ENCODE measurements at regions not wholly inside any gene's neighbourhood (a gene's known extent, or its start where the extent isn't known, plus 50 kb on each side); places are given as distances from the start of the nearest gene placed in this dataset.
"Not testable (repeated sequence)": the region's sequence is repeated elsewhere in the genome, so short reads cannot be mapped to it uniquely, and the experiment has no call there.

DNA sequence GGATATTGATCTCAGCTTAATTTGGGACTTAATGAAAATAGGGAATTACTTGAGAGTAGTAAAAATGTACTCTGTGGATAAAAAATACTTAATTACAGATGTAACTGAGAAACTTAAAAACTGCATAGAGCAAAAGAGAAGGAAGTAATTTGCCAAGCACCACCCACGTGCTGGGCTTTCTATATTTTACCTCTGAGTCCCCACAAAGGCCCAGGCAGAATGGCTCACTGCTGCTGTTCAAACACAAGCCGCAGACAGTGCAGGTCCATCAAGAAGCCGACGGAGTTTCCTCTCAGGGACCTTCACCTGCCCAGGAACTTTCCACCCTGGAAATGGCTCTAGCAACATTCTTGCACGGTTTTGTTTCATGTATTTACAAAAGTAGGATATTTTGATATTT is 77.2 kb upstream of the TRPM1 start:
- no peak for DNase-seq (ENCODE audit: low spot score)

DNA sequence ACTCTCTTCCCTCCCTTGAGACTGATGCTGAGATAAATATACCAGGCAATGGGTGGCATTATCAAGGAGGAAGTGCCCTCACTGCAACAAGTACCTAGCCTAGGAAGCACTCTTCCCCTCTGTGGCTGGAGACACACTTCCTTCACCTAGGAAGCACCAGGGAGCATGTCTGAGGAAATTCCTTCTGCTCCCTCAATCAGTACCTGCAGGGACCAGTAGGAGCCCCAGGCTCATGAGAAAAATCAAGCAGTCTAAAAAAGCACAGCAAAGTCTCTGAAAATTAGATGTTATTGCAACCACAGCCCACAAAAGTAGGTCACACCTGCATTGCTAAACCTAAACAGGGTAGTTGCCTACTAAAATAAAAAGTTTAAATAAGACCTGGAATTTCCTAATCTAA is 78.2 kb upstream of the TRPM1 start:
- DNase-seq (ENCODE audit: low spot score) = no peak

- DNase-seq (ENCODE audit: low spot score) = no peak
Observed at GRCh38 chr15:31193291-31193690, 91.8 kb upstream of the TRPM1 start.

- no peak for DNase-seq (ENCODE audit: low spot score)
Observed at GRCh38 chr15:31195871-31196270, 94.3 kb upstream of the TRPM1 start.

GRCh38 chr15:31197497-31198414 is 96.2 kb upstream of the TRPM1 start:
- no peak for DNase-seq (ENCODE audit: low spot score)

- peak; percentile 84 for DNase-seq (ENCODE audit: low spot score)
Observed at GRCh38 chr15:31200735-31201151, 99.2 kb upstream of the TRPM1 start.

GRCh38 chr15:31202953-31203352 is 101.4 kb upstream of the TRPM1 start:
- DNase-seq (ENCODE audit: low spot score) = no peak

- DNase-seq (ENCODE audit: low spot score) = no peak
Observed at GRCh38 chr15:31203999-31204398, 102.5 kb upstream of the TRPM1 start.

DNA sequence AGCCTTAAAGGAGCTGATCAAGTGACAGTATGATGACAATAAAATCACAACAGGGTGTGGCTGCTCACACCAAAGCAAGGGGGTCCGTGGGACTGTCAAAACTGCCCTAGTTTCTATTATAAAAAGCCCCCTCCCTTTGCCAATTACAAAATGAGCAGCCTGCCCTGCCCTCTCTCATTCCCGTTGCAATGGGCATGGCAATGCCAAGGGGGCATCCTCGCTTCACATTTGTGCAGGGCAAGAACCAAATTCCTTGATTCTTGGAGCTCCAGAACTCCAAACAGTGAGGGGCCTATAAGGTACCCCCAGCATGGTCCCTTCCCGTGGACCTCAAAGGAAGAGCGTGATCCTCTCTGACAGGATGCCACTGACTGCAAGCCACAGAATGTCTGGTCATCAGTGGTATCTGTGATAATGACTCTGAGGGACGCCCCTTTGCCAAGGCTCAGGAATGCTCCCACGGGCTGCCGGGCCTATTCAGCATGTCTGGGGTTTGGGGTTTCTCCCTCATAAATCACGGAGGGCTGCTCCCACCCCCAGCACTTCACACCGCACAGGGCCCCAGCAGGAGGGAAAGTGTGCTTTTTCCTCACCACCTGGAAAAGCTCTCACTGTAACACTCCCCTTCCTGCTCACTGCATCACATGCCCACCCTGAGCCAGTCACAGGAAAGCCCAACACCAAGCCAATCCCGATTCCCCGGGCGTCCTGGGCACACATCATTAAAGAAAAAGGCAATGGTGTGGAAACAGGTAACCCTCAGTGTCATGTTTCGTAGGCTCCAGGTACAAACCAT is 105.1 kb upstream of the TRPM1 start:
- no peak for DNase-seq (ENCODE audit: low spot score)

GRCh38 chr15:31207246-31207645 is 105.7 kb upstream of the TRPM1 start:
- DNase-seq (ENCODE audit: low spot score) = no peak

GRCh38 chr15:31207861-31208260 is 106.3 kb upstream of the TRPM1 start:
- not testable (repeated sequence) for DNase-seq (ENCODE audit: low spot score)

DNA sequence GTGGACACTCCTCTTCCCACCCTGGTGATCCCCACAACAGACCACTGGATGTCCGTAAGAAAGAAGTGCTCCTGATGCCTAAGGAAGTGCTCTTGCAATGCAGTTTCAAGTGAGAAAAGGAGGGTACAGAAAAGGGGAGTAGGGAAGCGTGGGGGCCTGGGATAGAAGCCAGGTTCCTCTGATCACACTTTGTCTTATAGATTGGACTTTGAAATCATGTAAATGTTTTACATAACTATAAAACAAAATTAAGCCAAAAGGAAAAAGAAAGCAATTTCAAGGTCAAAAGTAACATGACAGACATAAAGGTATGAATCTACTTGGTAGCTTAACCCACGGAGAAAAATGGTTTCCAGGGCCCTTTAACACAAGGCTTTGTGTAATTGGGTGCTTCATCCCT is 107.3 kb upstream of the TRPM1 start:
- no peak for DNase-seq (ENCODE audit: low spot score)

- no peak for DNase-seq (ENCODE audit: low spot score)
Observed at GRCh38 chr15:31211353-31211752, 109.8 kb upstream of the TRPM1 start.

- DNase-seq (ENCODE audit: low spot score) = no peak
Observed at GRCh38 chr15:31212326-31213080, 111.0 kb upstream of the TRPM1 start.

DNA sequence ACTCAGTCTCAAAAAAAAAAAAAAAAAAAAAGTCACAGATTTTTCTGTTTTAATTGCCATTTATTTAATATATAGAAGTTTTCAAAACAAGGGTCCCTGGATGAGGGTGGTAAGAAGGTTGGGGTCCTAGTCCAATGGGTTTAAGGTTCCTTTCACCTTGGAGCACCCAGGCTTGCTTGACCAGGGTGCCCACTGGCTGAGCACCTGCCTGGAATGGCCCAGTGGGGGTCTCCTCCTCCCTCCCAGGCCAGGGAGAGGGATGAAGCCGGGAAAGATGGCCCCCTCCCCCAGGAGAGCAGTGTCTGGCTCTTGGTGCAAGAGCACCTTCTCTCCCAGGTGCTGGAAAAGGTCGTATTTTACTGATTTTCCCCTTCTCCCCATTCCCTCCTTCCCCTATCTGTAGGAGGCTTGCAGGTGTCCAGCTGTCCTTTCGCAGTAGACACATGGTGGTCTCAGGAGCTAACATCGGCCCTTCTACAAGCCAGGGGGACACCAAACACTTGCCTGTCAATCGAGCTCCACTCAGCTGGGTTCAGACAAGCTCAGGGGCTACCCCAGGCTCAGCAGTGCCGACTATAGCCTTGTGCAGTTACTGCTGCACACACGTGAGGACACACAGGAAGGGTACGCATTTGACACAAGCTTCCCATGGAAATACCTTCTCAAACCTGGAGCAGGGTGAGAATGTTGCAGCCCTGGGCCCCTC is 112.3 kb upstream of the KLF13 start:
- peak; percentile 44 for DNase-seq (ENCODE audit: low spot score)

DNA sequence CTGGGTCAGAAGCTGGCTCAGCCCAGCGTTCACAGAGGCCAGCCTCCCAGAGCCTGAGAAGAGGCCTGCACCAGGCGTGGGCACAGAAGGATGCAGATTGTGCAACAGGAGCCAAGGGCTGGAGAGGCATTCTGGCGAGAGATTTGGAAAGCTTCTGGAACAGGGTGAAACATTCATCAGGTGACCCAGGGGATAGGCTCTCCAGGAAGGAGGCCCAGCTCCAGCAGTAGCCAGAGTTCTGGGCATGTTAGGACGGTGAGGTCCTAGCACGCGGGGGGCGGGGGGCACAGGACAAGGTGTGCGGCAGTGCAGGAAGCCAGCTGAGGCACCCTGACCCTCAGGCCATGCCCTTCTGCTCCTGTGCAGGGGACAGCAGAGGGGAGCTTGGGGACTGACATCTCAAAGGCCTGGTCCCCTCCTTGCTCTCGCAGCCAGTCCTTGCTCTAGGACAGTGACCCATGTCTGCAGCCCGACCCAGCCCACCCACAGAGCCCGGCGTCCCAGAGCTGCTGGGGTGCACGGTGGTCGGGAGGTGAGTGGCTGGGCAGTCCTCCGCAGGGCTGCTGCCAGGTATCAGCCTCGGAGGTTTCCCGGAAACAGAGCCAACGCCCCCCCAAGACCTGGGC is 111.7 kb upstream of the KLF13 start:
- DNase-seq (ENCODE audit: low spot score) = no peak

GRCh38 chr15:31215490-31216214 is 111.0 kb upstream of the KLF13 start:
- DNase-seq (ENCODE audit: low spot score) = peak; percentile 62

DNA sequence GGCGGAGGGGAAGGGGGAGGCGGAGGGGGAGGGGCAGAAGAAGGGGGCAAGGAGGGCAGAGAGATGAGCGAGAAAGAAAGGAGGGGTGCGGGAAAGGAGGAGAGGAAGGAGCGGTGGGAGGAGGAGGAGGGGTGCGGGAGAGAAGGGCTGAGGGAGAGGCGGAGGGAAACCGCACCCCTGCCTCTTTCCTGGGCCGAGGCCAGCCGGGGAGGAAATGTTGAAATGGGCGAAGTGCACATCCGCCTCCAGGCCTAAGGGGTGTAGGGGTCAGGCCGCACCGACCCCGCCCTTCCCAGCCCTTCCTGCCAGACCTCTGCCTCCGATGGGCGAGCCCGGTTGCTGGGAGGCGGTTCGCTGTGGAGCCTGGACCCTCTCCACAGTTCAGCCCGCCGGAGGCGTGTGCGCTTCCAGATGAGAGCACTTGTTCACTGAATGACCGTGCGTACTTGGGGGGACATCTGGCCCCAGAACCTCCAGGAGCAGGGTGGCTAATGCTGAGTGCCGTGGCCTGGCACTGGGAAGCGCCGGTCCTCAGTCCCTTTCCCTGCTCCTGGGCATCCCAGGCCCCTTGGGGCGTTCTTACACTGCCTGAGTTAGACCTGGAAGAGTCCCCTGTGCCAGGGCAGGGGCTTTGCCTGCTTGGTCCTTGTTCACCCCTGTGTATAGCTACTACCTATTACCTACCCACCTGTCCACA is 110.3 kb upstream of the KLF13 start:
- peak; percentile 69 for DNase-seq (ENCODE audit: low spot score)

GRCh38 chr15:31217067-31217466 is 109.6 kb upstream of the KLF13 start:
- DNase-seq (ENCODE audit: low spot score) = no peak
